Rectal smooth muscle tissue (tissue), 1 donor: ENCODE measurements at regions not wholly inside any gene's neighbourhood (a gene's known extent, or its start where the extent isn't known, plus 50 kb on each side); places are given as distances from the start of the nearest gene placed in this dataset.

Experiments
- H3K27ac ChIP-seq: one replicate; pipeline ENCODE4 v1.7.0; 2013; ENCODE audit warnings: low read depth, low read length, inconsistent platforms
- H3K27me3 ChIP-seq: one replicate; pipeline ENCODE4 v1.7.0; 2013; ENCODE audit warnings: low read length; ENCODE audit not compliant: control insufficient read depth, insufficient read depth
- H3K36me3 ChIP-seq: one replicate; pipeline ENCODE4 v1.7.0; 2013; ENCODE audit warnings: low read length; ENCODE audit not compliant: control insufficient read depth, insufficient read depth
- H3K4me1 ChIP-seq: one replicate; pipeline ENCODE4 v1.7.0; 2013; ENCODE audit warnings: low read length; ENCODE audit not compliant: control insufficient read depth, insufficient read depth
- H3K4me3 ChIP-seq: one replicate; pipeline ENCODE4 v1.7.0; 2013; ENCODE audit warnings: low read length
- H3K9ac ChIP-seq: one replicate; pipeline ENCODE4 v1.7.0; 2013; ENCODE audit warnings: low read length

GRCh38 chr15:62953496-62954045 lies 89.0 kb upstream of the TPM1 start:
- H3K4me1 ChIP-seq, result no peaks in the 10 kb centered on the region
- H3K27me3 ChIP-seq, result no peaks in the 10 kb centered on the region
- no peaks in the 10 kb centered on the region for H3K36me3 ChIP-seq
- no peak overlapping the region for H3K4me3 ChIP-seq
- H3K9ac ChIP-seq, result no peak overlapping the region
- no peak overlapping the region for H3K27ac ChIP-seq

GRCh38 chr15:62957130-62957529 lies 85.4 kb upstream of the TPM1 start:
- Histone ChIP-seq H3K27ac (no peak overlapping the region), H3K4me3 (no peak overlapping the region), H3K9ac (no peak overlapping the region), H3K4me1 (no peaks in the 10 kb centered on the region), H3K36me3 (no peaks in the 10 kb centered on the region), H3K27me3 (no peaks in the 10 kb centered on the region)

GRCh38 chr15:62958528-62959363 lies 83.8 kb upstream of the TPM1 start:
- Histone ChIP-seq H3K27ac (peak overlapping the region; percentile 1), H3K4me1 (no peaks in the 10 kb centered on the region), H3K9ac (no peak overlapping the region), H3K4me3 (no peak overlapping the region), H3K27me3 (no peaks in the 10 kb centered on the region), H3K36me3 (no peaks in the 10 kb centered on the region)

GRCh38 chr15:62961134-62961533 lies 81.4 kb upstream of the TPM1 start:
- no peaks in the 10 kb centered on the region for H3K27me3 ChIP-seq
- H3K27ac ChIP-seq, result no peak overlapping the region
- no peak overlapping the region for H3K9ac ChIP-seq
- H3K4me1 ChIP-seq, result no peaks in the 10 kb centered on the region
- no peak overlapping the region for H3K4me3 ChIP-seq
- no peaks in the 10 kb centered on the region for H3K36me3 ChIP-seq

GRCh38 chr15:62962101-62962995 lies 80.2 kb upstream of the TPM1 start:
- Histone ChIP-seq H3K4me1 (no peaks in the 10 kb centered on the region), H3K27me3 (no peaks in the 10 kb centered on the region), H3K9ac (no peak overlapping the region), H3K27ac (no peak overlapping the region), H3K4me3 (no peak overlapping the region), H3K36me3 (no peaks in the 10 kb centered on the region)

GRCh38 chr15:62964251-62964650 lies 78.3 kb upstream of the TPM1 start:
- Histone ChIP-seq H3K9ac (no peak overlapping the region), H3K4me1 (no peaks in the 10 kb centered on the region), H3K4me3 (no peak overlapping the region), H3K36me3 (no peaks in the 10 kb centered on the region), H3K27me3 (no peaks in the 10 kb centered on the region), H3K27ac (no peak overlapping the region)

GRCh38 chr15:62966294-62967078 lies 76.1 kb upstream of the TPM1 start:
- no peaks in the 10 kb centered on the region for H3K36me3 ChIP-seq
- H3K9ac ChIP-seq, result no peak overlapping the region
- no peaks in the 10 kb centered on the region for H3K4me1 ChIP-seq
- H3K27me3 ChIP-seq, result no peaks in the 10 kb centered on the region
- H3K27ac ChIP-seq, result no peak overlapping the region
- H3K4me3 ChIP-seq, result no peak overlapping the region

GRCh38 chr15:62968699-62969098 lies 73.8 kb upstream of the TPM1 start:
- no peak overlapping the region for H3K4me3 ChIP-seq
- no peaks in the 10 kb centered on the region for H3K36me3 ChIP-seq
- no peak overlapping the region for H3K27ac ChIP-seq
- H3K4me1 ChIP-seq, result no peaks in the 10 kb centered on the region
- no peaks in the 10 kb centered on the region for H3K27me3 ChIP-seq
- H3K9ac ChIP-seq, result no peak overlapping the region

GRCh38 chr15:62969442-62970089 lies 73.0 kb upstream of the TPM1 start:
- no peaks in the 10 kb centered on the region for H3K36me3 ChIP-seq
- H3K27ac ChIP-seq, result no peak overlapping the region
- no peaks in the 10 kb centered on the region for H3K27me3 ChIP-seq
- H3K4me3 ChIP-seq, result no peak overlapping the region
- H3K4me1 ChIP-seq, result no peaks in the 10 kb centered on the region
- no peak overlapping the region for H3K9ac ChIP-seq

- Histone ChIP-seq H3K27ac (no peak overlapping the region), H3K9ac (no peak overlapping the region), H3K4me3 (no peak overlapping the region), H3K4me1 (no peaks in the 10 kb centered on the region), H3K36me3 (no peaks in the 10 kb centered on the region), H3K27me3 (no peaks in the 10 kb centered on the region)
Measured at GRCh38 chr15:62972814-62973213, 69.7 kb upstream of the TPM1 start.

- H3K36me3 ChIP-seq, result no peaks in the 10 kb centered on the region
- no peak overlapping the region for H3K9ac ChIP-seq
- H3K27me3 ChIP-seq, result no peaks in the 10 kb centered on the region
- H3K4me1 ChIP-seq, result no peaks in the 10 kb centered on the region
- H3K27ac ChIP-seq, result no peak overlapping the region
- no peak overlapping the region for H3K4me3 ChIP-seq
Measured at GRCh38 chr15:62975515-62975914, 67.0 kb upstream of the TPM1 start.
